ENCODE measurements at regions not wholly inside any gene's neighbourhood (a gene's known extent, or its start where the extent isn't known, plus 50 kb on each side); places are given as distances from the start of the nearest gene placed in this dataset.

DNA sequence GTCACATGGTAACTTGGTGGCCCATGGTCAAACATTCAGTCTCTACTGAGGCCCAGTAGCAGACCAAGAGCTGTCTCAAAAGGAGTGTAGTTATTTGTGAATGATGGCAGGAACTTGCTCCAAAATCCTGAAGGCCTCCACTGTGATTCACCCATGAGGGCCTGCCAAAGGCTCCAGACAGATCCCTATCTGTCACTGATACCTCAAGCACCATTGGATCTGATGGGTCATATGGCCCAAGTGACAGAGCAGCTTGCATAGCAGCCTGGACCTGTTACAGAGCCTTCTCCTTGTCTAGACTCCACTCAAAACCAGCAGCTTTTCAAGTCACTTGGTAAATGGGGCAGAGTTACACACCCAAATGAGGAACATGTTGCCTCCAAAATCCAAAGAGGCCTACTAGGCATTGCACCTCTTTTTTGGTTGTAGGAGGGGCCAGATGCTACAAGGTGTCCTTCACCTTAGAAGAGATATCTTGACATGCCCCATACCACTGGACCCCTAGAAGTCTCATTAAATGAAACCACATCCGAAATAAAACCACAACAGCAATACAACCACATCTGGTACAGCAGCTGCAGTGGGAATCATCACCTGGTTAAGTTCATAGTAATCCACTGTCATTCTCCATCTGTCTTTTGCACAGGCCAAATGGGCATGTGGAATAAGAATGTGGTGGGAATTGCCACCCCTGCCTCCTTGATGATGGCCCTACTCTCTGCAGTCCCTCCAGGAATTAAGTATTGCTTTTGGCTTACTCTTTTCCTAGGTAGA, 150.4 kb upstream of the MAX start:
- no peak for DNase-seq

DNA sequence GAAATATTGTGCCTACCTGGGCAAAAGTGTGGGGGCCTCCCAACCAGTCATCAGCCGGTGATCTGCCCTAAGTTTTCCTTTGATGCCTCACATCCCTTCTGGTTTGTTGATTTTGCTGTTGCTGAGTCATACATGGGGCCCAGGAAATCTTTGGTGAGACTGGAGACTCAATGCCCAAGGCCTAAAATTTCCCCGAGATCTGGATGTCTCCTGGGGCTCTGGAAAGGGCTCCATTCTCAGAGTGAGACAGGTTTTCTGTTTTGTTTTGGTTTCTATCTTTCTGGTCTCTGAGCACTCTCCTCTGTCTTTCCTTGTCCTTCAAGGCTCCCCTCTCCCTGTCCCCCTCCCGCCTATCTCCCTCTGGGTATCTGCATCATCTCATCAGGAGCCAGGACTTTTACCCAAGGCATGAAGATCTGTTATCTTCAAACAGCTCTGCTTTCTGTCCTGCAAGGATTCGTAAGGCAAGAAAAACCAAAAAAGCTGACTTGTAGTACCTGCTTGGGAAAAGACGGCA, 152.8 kb upstream of the MAX start:
- no peak for DNase-seq

DNA sequence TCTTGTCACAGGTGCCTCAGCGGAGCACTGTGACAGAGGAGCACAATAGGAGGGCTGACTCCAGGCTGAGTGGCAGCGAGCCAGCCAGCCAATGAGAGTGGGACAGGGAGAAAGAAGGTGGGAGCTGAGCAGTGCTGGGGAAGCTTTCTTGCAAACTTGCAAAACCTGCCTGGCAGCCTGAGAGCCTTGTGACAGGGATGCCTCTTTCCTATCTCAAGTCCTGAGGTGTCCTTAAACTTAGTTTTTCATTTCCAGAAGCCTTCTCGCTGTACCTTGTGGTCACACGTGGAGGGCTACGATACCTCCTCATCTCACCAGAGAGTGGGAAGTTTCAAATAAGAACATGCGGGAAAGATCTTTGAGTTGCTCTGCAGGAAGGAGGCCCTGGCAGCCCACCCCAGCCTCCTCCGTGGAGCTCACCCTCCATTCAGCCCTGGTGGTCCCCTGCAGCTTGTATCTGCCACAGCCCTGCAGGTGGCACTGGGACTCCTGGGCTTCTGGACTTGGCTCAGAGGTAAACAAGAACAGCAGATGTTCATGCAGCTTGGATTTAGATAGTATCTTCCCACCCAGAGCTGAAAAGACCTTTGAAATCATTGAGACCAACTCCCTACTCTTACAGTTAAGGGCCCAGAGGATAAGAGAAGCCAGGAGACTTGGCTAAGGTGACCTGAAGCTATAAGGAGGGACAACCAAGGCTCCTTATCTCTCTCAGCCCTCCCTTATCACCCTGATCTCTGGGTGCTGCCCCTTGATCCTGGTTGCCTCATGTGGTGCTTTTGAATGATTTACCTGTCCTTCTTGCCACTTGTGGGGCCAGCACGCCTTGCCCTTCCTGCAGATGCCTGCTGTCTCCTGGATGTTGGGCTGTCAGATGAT, 153.5 kb upstream of the MAX start:
- DNase-seq, result no peak

DNA sequence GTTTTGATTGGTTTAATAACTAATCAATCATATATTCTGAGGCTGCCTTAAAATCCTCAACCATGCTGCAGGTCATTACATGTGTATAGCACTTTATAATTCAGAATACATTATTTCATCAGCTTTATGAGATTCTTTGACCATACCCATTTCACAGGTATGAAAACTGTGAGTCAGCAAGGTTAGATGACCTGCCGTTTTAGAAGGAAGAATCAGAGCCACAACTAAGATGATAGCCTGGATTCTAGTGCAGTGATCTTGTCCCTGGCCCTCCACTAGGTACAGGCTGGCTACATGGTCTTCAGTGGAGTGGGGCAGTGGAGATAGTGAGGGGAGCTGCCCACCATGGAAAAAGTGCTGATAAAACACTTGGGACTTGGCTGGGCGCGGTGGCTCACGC, 154.4 kb upstream of the MAX start:
- no peak for DNase-seq

DNA sequence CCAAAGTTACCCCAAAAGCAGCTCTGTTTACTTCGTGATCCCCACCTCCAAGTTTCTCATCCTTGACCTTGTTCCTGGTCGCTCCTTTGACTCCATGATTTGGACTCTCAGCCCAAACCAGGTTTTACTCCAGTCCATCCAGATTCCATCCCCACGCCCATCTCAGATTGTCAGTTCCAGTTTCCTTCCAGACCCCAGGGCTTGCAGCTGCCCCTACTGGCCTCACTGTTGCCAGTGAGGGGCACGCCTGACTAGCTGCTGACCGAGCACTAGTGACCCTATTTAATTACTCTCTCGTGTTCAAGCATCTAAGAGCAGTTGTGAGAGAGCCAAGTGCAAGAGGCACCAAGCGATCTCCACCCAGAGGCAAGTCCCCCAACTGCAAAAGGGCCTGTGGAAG, 155.1 kb upstream of the FUT8 start:
- no peak for DNase-seq

DNA sequence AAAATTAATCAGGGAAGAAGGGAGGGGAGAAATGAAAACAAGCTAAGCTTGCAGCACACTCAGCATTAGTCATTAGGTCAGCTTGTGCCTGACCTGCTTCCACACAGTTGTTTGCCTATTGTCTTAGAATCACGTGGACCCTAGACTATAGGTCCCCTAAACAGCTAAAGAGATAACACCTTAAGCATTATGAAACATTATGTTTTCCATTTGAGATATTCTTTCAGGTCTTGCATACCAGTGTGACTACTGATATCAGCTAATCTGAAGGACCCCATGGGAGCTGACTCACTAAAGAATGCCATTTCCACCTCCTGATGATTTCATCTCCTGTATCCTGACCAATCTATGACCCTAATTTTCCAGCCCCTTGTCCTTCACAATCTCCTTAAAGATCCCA, 154.1 kb upstream of the FUT8 start:
- DNase-seq, result no peak

DNA sequence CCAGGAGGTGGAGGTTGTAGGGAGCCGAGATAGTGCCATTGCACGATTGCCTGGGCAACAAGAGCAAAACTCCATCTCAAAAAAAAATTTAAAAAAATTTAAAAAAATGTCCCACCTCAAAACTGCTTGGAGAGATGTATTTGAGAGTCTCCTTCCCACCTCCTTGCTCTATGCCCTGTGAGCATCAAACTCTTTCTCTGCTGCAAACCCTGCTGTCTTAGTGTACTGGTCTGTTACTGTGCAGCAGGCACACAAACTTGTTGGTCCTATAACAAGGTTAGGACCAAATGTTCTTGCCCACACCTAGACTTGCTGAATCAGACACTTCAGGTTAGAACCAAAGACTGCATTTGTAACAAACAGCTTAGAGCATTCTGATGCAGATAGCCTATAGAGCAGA, 153.5 kb upstream of the FUT8 start:
- no peak for DNase-seq

DNA sequence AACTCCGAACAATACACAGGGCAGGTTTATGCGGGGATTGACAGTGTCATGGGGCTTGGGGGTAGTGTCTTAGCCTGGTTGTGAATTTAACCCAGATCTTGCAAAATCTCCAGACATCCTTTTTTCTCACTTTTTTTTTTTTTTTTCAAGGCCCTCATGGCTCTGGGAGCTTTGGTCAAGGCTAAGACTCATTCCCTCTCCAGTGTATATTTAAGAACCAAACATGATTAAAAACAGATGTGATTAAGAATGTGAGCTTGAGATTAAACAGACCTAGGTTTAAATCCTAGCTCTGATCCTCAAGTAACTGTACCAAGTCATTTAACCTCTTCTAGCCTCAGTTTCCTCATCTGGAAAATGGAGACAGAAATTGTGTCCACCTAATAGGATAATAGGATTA, 151.7 kb upstream of the FUT8 start:
- no peak for DNase-seq

DNA sequence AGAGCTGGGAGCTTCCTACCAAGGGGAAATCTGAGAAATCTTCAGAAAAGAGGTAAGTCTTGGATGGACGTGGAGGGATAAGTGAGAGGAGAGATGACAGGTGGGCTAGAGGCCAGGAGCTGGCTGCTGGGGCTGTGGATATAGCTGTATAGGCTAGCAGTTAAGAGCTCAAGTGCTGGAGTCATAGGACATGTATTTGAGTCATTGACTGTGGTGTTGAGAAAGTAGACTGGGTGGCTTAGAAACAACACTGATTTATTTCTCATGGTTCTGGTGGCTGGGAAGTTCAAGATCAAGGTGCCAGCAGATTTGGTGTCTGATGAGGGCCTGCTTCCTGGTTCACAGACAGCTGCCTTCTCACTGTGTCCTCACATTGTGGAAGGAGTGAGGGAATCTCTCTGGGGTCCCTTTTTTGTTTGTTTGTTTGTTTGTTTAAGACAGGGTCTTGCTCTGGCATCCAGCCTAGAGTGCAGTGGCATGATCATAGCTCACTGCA, 151.1 kb upstream of the FUT8 start:
- DNase-seq, result no peak

DNA sequence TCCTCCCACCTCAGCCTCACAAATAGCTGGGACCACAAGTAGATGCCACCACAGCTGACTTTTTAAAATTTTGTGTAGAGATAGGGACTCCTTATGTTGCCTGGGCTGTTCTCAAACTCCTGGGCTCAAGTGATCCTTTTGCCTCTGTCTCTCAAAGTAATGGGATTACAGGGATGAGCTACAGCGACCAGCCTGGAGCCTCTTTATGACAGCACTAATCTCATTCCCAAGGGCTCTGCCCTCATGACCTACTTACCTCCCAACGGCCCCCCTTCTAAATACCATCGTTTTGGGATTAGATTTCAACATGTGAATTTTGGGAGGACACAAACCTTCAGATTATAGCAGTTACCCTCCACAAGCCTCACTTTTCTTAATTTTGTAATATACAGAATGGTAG, 150.6 kb upstream of the FUT8 start:
- DNase-seq, result no peak

DNA sequence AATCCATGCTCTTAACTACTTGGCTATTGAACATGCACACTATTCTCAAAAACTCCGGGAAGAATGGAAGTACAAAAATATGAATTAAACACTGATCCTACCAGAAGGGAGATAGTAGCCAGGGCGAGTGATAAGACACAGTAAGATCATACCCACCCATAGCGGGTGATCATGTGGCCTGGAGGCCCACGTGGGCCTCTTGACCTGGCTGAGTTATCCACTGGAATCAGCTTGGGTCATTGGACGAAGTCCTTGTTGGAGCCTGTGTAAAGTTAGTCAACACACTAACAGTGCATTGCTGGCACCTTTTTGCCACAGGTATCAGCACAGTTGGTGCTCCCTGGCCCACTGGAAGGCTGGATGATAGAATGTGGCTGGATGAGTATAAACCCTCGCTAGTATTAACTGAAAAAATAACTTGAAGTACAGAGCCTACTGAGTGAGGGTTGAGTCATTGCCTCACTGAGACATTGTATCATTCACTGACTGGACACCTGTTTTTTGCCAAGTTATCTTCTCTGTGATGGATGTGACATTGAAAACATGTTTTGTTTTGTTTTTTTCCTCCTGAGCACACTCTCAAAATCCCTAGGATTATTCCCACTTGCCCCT, 149.2 kb upstream of the FUT8 start:
- DNase-seq, result no peak

DNA sequence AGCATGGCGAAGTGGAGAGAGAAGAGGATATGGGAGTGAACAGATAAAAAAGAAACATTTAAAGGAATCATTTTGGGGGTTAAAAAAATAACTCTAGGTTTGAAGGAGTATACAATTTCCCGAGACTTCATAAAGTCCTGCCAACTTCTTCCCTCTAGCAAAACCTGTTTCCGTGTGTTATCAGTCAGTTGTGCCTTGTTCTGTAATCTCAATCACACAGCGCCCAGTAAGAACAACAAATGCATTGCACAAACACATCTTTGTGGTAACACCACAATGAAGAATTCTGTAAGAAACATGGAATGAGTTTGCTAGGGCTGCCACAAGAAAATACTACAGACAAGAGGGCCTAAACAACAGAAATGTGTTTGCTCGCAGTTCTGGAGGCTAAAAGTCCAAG, 144.7 kb upstream of the FUT8 start:
- no peak for DNase-seq

DNA sequence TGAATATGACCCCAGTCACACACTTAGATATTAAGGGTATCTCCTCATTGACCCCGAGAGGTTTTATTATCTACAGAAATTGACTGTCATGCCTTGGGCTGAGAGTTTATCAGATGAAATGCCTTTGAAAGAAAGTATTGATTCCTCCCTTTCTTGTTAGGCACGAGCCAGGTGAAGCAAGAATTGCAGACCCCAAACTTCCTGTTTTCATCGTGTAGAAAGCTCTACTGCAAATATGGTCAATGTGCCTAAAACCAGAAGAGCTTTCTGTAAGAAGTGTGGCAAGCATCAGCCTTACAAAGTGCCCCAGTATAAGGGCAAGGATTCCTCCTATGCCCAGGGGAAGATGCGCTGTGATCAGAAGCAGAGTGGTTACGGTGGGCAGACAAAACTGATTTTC, 143.9 kb upstream of the FUT8 start:
- no peak for DNase-seq

DNA sequence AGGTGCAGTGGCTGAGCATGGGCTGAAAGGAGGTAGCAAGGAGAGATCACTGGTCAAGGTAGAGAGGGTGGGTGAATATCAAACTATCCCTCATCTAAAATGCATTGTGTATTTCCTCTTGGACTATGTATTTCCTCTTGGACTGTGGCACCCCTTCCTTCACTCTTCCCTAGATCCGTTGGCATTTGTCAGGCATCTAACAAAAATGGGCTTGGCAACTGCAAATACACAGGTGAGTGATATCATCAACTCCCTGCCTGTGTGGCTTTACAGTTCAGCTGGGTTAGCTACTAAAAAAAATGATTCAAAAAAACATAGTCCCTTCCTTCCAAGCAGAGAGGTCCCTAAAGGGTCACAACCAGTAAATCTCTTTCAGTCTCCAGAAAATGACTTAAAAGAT, 142.8 kb upstream of the FUT8 start:
- no peak for DNase-seq

DNA sequence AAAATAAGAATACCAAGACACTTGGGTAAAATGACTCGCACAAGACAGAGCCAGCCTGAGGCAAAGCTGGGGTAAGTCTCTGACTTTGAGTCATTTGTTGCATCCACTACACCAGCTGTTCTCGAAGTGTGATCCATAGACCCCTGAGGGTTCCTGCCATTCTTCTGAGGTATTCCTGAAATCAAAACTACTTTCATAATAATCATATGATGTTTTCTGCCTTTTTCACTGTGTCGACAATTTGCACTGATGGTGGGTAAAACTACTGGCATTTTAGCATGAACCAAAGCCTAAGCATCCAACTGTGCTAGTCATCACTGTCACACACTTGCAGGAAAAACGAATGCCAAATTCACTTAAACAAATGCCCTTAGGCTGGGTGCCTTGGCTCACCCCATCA, 135.5 kb upstream of the FUT8 start:
- no peak for DNase-seq

DNA sequence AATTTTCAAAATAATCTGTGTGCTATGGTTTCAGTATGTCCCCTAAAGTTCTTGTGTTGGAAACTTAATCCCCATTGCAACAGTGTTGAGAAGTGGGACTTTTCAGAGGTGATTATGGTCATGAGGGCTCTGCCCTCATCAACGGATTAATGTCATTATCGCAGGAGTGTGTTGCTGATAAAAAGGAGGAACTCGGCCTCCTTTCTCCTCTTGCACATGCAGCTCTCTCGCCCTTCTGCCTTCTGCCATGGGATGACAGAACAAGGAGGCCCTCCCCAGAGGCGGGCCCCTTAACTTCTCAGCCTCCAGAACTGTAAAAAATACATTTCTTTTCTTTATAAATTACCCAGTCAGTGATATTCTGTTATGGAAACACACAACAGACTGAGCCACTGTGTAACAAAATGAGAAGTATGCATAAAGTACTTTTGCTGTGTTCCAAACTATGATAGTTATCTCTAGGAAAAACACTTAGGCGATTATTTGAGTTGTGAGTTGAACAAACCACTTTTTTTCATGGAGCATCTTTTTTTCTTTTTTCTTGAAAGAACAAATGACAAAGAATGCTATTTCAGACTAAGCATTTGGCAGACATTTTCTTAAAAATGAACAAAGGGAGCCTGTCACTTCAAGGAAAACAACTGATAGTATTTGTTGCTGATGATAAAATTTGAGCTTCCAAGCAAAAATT, 134.8 kb upstream of the FUT8 start:
- DNase-seq, result no peak

DNA sequence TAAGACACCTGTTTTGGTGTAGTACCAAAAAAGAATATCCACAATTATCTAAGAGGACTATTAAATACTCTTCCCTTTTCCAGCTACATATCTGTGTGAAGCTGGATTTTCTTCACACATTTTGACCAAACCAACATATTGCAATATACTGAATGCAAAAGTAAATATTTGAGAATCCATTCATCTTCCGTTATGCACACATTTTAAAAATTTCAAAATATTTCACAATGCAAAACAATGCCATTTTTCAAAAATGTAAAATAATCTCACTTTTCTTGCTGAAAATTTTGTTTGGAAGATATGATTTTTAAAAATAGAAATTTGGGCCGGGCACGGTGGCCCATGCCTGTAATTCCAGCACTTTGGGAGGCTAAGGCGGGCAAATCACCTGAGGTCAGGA, 133.9 kb upstream of the FUT8 start:
- DNase-seq, result no peak

DNA sequence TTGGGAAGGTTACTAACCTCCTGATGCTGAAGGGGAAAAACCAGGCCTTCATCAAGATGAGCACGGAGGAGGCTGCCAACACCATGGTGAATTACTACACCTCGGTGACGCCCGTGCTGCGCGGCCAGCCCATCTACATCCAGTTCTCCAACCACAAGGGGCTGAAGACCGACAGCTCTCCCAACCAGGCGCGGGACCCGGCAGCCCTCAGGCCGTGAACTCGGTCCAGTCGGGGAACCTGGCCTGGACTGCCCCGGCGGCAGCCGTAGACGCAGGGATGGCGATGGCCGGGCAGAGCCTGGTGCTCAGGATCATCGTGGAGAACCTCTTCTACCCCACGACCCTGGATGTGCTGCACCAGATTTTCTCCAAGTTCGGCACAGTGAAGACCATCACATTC, 133.0 kb upstream of the FUT8 start:
- no peak for DNase-seq

DNA sequence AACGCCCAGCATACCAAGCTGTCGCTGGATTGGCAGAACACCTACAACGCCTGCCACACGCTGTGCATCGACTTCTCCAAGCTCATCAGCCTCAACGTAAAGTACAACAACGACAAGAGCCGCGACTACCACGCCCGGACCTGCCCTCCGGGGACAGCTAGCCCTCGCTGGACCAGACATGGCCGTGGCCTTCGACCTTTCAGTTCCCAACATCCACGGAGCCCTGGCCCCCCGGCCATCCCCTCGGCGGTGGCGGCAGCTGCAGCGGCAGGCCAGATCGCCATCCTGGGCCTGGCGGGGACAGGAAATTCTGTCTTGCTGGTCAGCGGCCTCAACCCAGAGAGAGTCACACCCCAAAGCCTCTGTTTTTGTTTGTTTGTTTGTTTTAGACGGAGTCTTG, 132.6 kb upstream of the FUT8 start:
- DNase-seq, result no peak

DNA sequence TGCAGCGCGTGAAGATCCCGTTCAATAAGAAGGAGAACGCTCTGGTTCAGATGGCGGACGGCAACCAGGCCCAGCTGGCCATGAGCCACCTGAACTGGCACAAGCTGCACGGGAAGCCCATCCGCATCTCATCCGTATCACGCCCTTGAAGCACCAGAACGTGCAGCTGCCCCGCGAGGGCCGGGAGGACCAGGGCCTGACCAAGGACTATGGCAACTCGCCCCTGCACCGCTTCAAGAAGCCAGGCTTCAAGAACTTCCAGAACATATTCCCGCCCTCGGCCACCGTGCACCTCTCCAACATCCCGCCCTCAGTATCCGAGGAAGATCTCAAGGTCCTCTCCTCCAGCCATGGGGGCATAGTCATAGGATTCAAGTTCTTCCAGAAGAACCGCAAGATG, 131.9 kb upstream of the FUT8 start:
- no peak for DNase-seq

DNA sequence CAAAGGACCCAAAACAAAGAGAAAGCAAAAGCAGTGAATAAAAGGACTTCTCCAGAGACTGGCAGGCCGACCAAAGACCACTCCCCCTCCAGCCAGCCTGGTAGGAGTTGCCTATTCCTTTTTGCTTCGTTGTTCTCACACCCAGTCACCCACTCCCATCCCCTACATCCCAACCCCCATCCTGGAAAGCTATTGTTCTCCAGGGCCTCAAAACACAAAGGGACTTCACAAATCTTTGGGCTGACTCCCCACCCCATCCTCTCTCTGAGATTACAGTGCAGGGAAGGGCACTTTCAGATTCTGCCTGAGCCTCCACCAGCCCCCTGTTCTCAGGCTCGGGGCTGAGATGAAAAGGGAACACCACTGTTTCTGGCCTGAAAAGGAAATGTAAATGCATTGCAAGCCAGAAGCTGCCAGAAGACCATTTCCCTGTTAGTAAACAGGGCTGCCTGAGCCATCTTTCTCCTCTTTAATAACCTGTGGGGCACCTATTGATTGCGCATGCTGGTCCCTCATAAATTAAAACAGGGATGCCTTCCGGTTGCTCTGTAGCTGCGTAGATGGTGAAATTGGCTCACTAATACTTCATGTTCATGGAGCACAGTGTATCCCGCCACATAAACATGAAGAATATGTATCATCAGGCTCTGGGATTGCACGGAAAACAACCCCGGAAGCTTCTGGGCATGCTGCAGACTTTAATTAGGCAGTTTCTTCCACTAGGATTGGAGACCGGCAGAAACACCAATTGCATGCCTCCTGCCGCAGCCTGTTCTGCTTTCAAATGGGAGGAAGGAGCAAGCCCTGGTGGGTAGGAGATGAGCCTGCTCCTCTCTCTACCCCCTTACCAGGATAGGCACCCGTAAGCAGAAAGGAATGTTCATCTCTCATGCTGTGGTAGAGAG, 130.3 kb upstream of the FUT8 start:
- no peak for DNase-seq

DNA sequence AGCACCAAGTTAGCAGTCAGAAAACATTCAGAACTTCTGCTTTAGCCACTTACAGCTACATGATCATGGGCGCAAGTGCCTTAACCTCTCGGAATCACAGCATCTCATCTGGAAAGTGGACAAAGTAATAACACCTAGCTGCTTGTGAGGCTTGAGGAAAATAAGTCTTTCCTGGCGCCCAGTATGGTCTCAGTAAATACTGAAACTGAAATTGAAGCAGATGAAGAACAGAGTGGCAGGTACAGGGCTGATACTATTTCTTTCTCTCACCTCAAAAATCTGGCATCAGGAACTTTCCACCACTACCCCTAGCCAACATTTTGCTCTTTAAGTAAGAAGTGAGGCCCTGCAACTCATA, 129.7 kb upstream of the FUT8 start:
- DNase-seq, result no peak

Data from CD4-positive, alpha-beta T cell treated with Interleukin-21 for 1 hour (primary cell).